Upper lobe of left lung (tissue), 6 donors: ENCODE measurements at regions not wholly inside any gene's neighbourhood (a gene's known extent, or its start where the extent isn't known, plus 50 kb on each side); places are given as distances from the start of the nearest gene placed in this dataset.

Source experiments
- ATAC-seq, 2 donors: fragments of 200-7000 bp; cut with Tn5 transposase; one replicate each; pipeline ENCODE4 v1.9.1; 2022; ENCODE audit warnings: mild to moderate bottlenecking in 2 of 2, moderate library complexity in 2 of 2; ENCODE audit not compliant: low FRiP score in 2 of 2
- DNase-seq, 2 donors: peaks; one replicate each; pipeline ENCODE4 v3.0.0-alpha.2; 2019 to 2020
- H3K27ac ChIP-seq, 4 donors: fragments of 200-600 bp; sonication (generic); one replicate each; pipeline ENCODE4 v1.5.1; 2016 to 2019
- H3K27me3 ChIP-seq, 4 donors: fragments of 200-600 bp; sonication (generic); one replicate each; pipeline ENCODE4 v1.5.1; 2017 to 2019
- H3K36me3 ChIP-seq, 4 donors: fragments of 200-600 bp; sonication (generic); one replicate each; pipeline ENCODE4 v1.5.1; 2016 to 2019
- H3K4me1 ChIP-seq, 4 donors: fragments of 200-600 bp; sonication (generic); one replicate each; pipeline ENCODE4 v1.5.1; 2018 to 2019
- H3K4me3 ChIP-seq, 4 donors: fragments of 200-600 bp; sonication (generic); one replicate each; pipeline ENCODE4 v1.5.1; 2017 to 2019; ENCODE audit warnings: mild to moderate bottlenecking in 2 of 4, moderate library complexity in 1 of 4
- H3K9me3 ChIP-seq, 4 donors: fragments of 200-600 bp; sonication (generic); one replicate each; pipeline ENCODE4 v1.5.1; 2018 to 2019
- EP300 ChIP-seq, 4 donors: sonication (generic); formaldehyde crosslinking; IDR thresholded peaks; one replicate each; pipeline ENCODE4 v1.5.1; 2017; ENCODE audit warnings: antibody characterized with exemption in 4 of 4, control low read depth in 2 of 4
- POLR2A ChIP-seq, 4 donors: fragments of 450-650 bp; IDR thresholded peaks; one replicate each; pipeline ENCODE4 v1.5.1; 2016 to 2017; ENCODE audit warnings: antibody characterized with exemption in 4 of 4, mild to moderate bottlenecking in 2 of 4
- POLR2AphosphoS5 ChIP-seq, 2 donors: sonication (generic); formaldehyde crosslinking; IDR thresholded peaks; one replicate each; pipeline ENCODE4 v1.5.1; 2017; ENCODE audit warnings: antibody characterized with exemption in 2 of 2
- WGBS, 2 donors: methylation state at CpG; one replicate each; pipeline ENCODE4 v1.1.5; 2017 to 2018; 5-methylcytosine and 5-hydroxymethylcytosine counted together
- TF ChIP-seq, protein P1 (sequence below), 6 experiments: fragments of 450-650 bp in 4 of 6; fragments of 200-600 bp in 2 of 6; sonication (generic) in 2 of 6; IDR thresholded peaks; one replicate each; pipeline ENCODE4 v1.5.1; 2016 to 2019; ENCODE audit warnings: antibody characterized with exemption in 6 of 6
- donor health status: DM: no; HTN: no; CAD: no; lungs with moderate emphysema.
- donor health status: DM: no; HTN: yes; CAD: no; lungs with severe emphysema.

DNA sequence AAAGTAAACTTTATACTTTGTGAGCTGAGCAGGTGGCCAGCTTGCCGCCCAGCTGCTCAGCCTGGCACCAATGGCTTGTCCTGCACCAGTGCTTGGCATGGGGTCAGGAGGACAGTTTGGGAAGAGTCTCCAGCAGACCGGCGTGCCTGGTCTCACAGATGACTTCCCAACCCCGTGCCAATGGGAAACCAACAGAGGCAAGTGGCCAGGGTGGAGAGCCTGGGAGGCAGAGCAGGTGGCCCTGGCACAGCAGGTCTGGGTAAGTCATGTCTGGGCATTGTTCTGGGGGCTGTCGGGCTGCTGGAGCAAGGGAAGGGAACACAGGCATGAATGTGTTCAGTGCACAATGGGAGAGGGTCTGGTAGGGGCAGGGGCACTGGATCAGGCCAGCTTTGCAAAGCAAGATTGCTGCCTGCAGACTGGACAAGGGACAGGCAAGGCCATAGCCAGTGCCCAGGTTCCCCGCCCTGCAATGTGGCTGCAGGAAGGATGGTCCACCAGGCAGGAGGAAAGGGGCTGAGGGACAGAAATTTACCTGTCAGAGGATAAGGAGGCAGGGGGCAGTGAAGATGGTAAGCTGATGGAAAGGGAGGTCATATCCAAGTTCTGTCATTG lies 76.2 kb upstream of the ALDH1B1 start:
- no peak for DNase-seq
- Histone ChIP-seq H3K36me3 (no peaks in the 10 kb centered on the region), H3K4me1 (peaks cover 0 to 11% (median 3%) of the 10 kb centered on the region in 4 donors), H3K4me3 (no peak overlapping the region), H3K27me3 (no peaks in the 10 kb centered on the region), H3K27ac (no peak overlapping the region), H3K9me3 (no peaks in the 10 kb centered on the region)
- WGBS, 2 donors = 73 to 78% methylated on average over 6 of the region's 6 CpGs
- no peak for ATAC-seq
- TF ChIP-seq POLR2AphosphoS5 (IDR thresholded peaks at IDR 0.05) (no peak), POLR2A (IDR thresholded peaks at IDR 0.05) (no peak), EP300 (IDR thresholded peaks at IDR 0.05) (no peak)
- TF ChIP-seq, protein P1, sequence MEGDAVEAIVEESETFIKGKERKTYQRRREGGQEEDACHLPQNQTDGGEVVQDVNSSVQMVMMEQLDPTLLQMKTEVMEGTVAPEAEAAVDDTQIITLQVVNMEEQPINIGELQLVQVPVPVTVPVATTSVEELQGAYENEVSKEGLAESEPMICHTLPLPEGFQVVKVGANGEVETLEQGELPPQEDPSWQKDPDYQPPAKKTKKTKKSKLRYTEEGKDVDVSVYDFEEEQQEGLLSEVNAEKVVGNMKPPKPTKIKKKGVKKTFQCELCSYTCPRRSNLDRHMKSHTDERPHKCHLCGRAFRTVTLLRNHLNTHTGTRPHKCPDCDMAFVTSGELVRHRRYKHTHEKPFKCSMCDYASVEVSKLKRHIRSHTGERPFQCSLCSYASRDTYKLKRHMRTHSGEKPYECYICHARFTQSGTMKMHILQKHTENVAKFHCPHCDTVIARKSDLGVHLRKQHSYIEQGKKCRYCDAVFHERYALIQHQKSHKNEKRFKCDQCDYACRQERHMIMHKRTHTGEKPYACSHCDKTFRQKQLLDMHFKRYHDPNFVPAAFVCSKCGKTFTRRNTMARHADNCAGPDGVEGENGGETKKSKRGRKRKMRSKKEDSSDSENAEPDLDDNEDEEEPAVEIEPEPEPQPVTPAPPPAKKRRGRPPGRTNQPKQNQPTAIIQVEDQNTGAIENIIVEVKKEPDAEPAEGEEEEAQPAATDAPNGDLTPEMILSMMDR (IDR thresholded peaks at IDR 0.05) = no peak

DNA sequence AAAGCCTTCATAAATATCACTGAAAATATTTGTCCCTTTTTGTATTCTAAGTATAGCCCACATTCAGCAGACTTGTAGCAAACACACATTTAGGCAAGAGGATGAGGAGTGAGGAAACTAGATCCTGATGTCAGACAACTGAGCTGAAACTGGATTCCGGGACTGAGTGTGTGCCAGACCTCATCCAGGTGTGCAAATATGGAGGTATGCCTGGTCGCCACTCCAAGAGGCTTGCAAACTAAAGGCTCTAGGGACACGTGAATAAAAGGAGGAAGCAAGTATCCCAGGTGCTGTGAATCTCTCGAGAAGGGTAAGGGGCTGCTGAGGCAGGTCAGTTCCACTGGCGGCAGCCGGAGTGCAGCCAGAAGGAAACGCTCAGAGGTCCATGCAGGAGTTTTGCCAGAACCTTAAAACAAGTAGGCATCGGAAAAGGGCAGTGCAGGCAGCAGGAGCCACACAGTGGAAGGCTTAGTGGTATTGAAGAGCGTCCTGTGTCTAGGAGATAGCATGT lies 77.4 kb upstream of the ALDH1B1 start:
- peaks cover 0 to 11% (median 3%) of the 10 kb centered on the region in 4 donors for H3K4me1 ChIP-seq
- WGBS, 2 donors = 53 to 62% methylated on average over 9 of the region's 9 CpGs
- DNase-seq (no peak), ATAC-seq (no peak)
- H3K27me3 ChIP-seq = no peaks in the 10 kb centered on the region
- H3K27ac ChIP-seq = no peak overlapping the region
- no peaks in the 10 kb centered on the region for H3K9me3 ChIP-seq
- TF ChIP-seq POLR2A (IDR thresholded peaks at IDR 0.05) = no peak
- no peak for TF ChIP-seq EP300 (IDR thresholded peaks at IDR 0.05)
- TF ChIP-seq POLR2AphosphoS5 (IDR thresholded peaks at IDR 0.05) = no peak
- TF ChIP-seq, protein P1 (IDR thresholded peaks at IDR 0.05) = no peak
- no peak overlapping the region for H3K4me3 ChIP-seq
- H3K36me3 ChIP-seq = no peaks in the 10 kb centered on the region

DNA sequence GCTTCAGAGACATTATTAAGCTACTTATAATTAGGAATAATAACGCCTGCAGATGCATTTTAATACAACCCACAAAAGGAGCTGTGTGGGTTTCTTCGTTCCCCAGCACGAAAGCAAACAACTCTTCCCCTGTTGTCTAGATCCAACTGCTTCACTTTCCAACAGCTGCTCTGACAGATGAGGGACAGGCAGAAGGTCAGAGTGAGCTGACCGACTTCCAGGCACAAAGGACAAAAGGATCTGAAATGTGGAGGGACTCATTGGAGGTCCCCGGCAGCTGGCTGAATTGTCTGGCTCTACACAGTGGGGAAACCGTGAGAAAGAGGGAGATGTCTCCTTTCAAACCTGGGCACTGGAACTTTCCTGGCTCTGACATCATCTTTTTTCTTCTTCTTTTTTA lies 79.1 kb upstream of the ALDH1B1 start:
- DNase-seq = no peak
- H3K36me3 ChIP-seq = no peaks in the 10 kb centered on the region
- H3K4me3 ChIP-seq = no peak overlapping the region
- TF ChIP-seq EP300 (IDR thresholded peaks at IDR 0.05) = no peak
- TF ChIP-seq POLR2A (IDR thresholded peaks at IDR 0.05) = no peak
- TF ChIP-seq, protein P1 (IDR thresholded peaks at IDR 0.05) = no peak
- TF ChIP-seq POLR2AphosphoS5 (IDR thresholded peaks at IDR 0.05) = no peak
- no peak overlapping the region for H3K27ac ChIP-seq
- no peaks in the 10 kb centered on the region for H3K27me3 ChIP-seq
- WGBS, 2 donors = 64 to 78% methylated on average over 6 of the region's 6 CpGs
- H3K4me1 ChIP-seq = peaks cover 0 to under 1% (median 0%) of the 10 kb centered on the region in 4 donors
- ATAC-seq = no peak
- no peaks in the 10 kb centered on the region for H3K9me3 ChIP-seq

DNA sequence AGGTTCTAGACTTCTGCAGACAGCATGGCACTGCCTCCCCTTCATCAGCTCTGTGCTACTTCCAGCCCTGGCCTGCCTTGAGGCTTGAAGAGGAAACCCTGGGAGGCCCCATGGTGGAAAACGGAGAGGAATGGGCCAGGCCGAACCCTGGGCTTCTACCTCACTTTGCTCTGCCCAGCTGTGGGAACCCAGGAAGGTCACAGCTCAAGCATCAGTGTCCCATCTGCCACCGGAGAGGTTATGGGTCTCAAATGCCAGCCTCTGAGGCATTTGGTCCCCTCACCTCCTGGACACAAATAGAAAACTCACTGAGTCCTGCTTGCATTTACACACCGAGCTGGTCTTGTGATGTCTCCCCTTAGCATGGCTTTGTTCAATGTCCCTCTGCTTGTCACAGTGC lies 80.1 kb upstream of the ALDH1B1 start:
- no peak overlapping the region for H3K27ac ChIP-seq
- no peaks in the 10 kb centered on the region for H3K4me1 ChIP-seq
- no peaks in the 10 kb centered on the region for H3K36me3 ChIP-seq
- ATAC-seq = no peak
- WGBS, 2 donors = 83 to 90% methylated on average over 4 of the region's 4 CpGs
- TF ChIP-seq POLR2AphosphoS5 (IDR thresholded peaks at IDR 0.05) (no peak), EP300 (IDR thresholded peaks at IDR 0.05) (no peak), POLR2A (IDR thresholded peaks at IDR 0.05) (no peak)
- TF ChIP-seq, protein P1 (IDR thresholded peaks at IDR 0.05) = no peak
- DNase-seq = no peak
- H3K4me3 ChIP-seq = no peak overlapping the region
- no peaks in the 10 kb centered on the region for H3K27me3 ChIP-seq
- no peaks in the 10 kb centered on the region for H3K9me3 ChIP-seq
